NCI-H460 (cell line): ENCODE measurements at regions not wholly inside any gene's neighbourhood (a gene's known extent, or its start where the extent isn't known, plus 50 kb on each side); places are given as distances from the start of the nearest gene placed in this dataset.
A peak's percentile ranks its signal among the peaks of the same experiment; 100 is the strongest.
"Not testable (repeated sequence)": the region's sequence is repeated elsewhere in the genome, so short reads cannot be mapped to it uniquely, and the experiment has no call there.

Experiments
- DNase-seq: peaks from one replicate; pipeline ENCODE4 v3.0.0-alpha.2; 2016; ENCODE audit warnings: low read depth; ENCODE audit errors: extremely low read depth

GRCh38 chr5:157965040-157965678 lies 106.2 kb upstream of the CLINT1 start:
- DNase-seq = no peak

GRCh38 chr5:157963761-157964160 lies 104.8 kb upstream of the CLINT1 start:
- DNase-seq = no peak

DNA sequence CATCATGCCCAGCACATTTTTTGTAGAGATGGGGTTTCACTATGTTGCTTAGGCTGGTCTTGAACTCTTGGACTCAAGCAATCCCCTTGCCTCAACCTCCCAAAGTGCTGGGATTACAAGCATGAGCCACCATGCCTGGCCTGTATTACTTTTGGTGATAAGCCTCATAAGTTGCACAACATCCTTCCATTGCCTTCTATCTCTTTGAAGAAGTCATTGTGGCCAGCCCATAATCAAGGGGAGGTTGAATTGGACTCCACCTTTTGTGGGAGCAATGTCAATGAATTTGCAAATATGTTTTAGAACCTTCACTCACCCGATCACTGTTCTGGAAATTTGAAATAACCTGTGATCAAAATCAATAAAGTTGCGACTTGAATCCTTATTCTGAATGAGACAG lies 104.3 kb upstream of the CLINT1 start:
- no peak for DNase-seq

GRCh38 chr5:157962686-157963085 lies 103.7 kb upstream of the CLINT1 start:
- DNase-seq = not testable (repeated sequence)

DNA sequence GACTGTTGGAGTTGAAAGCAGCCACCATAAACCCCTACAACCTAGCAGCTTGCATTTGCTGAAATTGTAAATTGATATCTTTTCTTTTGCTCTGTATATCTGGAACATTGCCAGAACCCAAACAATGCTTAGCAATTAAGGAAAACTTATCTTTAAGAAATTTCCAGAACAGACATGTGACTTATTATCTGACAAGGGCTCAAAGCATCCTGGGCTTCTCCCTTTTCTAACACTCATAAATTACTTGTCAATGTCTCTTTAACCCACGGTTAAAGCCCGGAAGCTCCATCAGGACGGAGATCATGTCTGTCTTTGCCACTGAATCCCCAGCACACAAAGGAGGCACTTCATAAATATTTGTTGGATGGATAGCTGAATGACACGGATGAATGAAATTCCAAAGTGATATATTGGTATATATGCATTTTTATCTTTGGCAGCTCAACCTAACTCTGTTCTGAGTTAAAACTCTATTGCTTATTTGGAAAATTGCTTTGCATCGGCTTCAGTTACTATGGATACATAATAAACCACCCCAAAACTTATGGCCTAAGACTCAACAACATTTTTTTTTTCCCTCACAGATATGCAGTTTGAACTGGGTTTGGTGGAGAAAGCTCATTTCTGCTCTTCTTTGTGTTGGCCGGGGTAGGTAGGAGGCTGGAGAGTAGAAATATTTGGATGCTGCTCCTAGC lies 103.1 kb upstream of the CLINT1 start:
- DNase-seq = no peak

- no peak for DNase-seq
Measured at GRCh38 chr5:157961176-157961575, 102.2 kb upstream of the CLINT1 start.

GRCh38 chr5:157959370-157959769 lies 100.4 kb upstream of the CLINT1 start:
- DNase-seq = no peak

GRCh38 chr5:157956271-157956885 lies 97.4 kb upstream of the CLINT1 start:
- no peak for DNase-seq

- no peak for DNase-seq
Measured at GRCh38 chr5:157955541-157956172, 96.7 kb upstream of the CLINT1 start.

- DNase-seq = no peak
Measured at GRCh38 chr5:157952374-157952685, 93.4 kb upstream of the CLINT1 start.

DNA sequence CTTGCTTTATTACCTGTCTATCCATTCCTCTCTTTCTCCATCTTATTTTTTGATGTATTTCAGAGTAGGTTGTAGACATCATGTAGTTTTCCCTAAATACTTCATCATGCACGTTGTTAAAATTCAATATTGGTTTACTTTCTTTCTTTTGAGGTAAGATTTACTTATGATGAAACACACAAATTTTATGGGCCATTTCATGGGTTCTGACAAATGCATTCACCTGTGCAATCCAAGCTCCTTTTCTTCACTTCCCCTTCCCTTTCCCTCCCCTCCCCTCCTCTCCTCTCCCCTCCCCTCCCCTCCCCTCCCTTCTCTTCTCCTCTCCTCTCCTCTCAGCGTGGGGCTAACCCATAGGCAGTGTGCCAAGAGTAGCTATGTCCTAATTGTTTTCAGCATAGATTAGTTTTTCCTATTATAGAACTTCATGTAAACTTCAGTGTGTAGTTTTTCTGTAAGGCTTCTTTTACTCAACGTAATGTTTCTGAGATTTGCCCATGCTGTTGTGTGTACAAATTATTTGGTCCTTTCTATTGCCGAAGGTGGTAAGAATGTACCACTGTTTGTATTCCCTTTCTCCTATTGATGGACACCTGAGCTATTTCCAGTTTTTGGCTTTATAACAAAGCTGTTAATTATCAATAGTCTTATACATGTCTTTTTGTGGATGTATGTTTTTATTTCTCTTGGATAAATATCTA lies 92.9 kb upstream of the CLINT1 start:
- DNase-seq = no peak

DNA sequence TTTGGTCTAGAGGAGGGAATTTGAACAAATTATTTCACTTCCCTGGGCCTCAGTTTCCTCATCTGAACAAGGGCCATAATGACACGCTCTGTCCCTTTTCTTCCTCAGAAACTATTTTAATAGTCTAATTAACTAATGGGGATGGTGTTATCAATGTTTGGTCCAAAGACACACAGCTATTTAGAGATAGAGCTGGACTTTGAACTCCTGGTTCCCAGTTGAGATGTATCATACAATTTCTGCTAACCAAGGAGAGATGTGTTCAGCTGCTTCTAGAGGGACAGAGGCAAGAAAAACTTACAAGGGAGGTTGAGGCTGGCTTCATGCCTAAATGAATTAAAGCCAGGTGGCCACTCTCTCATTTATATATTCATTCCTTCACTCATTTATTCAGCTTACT lies 90.6 kb upstream of the CLINT1 start:
- DNase-seq = no peak

DNA sequence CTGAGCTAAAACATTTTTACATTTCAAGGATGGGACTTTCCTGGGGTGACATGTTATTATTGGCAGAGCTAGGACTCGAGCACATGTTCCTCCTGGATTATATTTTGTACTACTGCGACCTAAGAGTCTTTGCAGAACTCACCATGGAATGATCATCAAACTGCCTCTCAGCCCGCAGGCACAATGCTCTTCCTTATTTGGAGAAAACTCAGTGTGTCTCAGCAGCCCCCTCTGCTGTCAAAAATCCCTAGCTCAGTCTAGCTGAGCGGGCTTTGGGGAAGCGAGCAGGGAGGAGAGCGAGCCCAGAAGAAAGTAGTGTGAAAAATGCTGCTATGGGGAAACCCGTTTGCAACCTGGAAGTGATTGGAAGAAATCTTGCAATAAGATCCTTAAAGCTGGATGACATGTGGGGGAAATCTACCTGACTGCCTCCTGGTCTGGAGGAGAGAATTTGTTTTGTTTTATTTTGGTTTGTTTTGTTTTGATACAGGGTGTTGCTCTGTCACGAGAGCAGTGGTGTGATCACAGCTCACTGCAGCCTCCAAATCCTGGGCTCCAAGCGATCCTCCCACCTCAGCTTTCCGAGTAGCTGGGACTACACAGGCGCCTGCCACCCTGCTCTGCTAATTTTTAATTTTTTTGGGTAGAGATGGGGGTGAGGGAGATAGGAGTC lies 89.9 kb upstream of the CLINT1 start:
- DNase-seq = peak; percentile 95

GRCh38 chr5:157947156-157947555 lies 88.2 kb upstream of the CLINT1 start:
- no peak for DNase-seq

DNA sequence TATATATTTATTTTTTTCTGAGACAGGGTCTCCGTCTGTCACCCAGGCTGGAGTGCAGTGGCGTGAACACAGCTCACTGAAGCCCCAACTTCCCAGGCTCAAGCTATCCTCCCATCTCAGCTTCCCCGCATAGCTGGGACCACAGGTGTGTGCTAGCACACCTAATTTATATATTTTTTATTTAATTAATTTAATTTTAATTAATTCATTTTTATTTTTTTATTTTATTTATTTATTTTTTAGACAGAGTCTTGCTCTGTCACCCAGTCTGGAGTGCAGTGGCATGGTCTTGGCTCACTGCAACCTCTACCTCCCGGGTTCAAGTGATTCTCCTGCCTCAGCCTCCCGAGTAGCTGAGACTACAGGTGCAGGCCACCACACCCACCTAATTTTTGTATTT lies 86.9 kb upstream of the CLINT1 start:
- DNase-seq = not testable (repeated sequence)

DNA sequence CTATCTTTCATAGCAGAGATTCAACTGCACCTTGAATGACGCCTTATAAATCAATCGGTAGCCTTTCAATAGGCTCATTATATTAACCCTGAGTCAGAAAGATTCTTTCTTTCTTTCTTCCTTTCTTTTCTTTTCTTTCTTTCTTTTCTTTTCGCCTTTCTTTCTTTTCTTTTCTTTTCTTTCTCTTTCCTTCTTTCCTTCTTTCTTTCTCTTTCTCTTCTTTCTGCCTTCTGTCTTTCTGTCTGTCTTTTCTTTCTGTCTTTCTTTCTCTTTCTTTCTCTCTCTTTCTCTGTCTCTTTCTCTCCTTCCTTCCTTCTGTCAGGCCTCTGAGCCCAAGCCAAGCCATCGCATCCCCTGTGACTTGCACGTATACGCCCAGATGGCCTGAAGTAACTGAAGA lies 86.0 kb upstream of the CLINT1 start:
- DNase-seq = no peak

DNA sequence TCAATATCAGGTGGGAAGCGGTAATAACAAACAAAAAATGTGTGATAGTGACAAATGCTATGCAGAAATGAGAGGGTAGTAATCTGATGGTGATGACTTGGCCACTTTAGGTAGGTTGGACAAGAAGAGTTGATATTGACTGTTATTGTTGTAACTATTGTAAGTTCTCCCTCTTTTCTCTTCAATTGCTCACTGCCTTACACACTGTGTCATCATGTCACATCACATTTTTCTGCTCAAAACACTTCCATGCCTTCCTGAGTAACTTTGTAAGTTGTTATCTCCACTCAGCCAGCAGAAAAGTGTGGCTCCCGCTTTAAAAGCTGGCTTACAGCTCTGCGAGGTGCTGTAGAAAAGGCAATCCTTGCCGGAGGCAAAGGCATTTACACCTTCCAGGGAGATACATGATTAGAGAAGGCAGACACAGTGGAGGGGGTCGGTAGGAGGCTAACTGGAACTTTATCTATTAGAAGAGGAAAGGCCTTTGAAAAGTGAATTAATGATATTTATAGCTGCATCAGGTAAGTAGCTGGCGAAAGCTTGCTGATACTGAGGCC lies 85.2 kb upstream of the CLINT1 start:
- DNase-seq = no peak

DNA sequence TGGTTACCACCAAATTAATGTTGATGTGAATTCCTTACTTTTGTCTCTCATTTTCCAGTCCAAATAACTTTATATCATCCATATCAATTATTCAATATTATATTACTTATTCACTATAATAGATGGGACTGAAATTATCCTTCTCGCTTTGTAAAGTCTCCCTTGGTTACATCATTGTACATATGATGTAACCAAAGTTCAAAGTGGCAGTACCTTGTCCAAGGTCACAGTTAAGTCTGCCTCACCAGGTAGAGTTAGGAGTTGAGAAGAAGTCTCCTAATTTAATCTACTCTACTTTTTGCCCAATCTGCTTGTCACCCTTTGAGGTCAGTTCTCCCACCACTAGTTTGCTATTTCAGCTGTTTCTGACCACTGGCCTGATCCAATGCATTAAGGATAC lies 83.7 kb upstream of the CLINT1 start:
- no peak for DNase-seq

GRCh38 chr5:157941616-157942015 lies 82.7 kb upstream of the CLINT1 start:
- no peak for DNase-seq

DNA sequence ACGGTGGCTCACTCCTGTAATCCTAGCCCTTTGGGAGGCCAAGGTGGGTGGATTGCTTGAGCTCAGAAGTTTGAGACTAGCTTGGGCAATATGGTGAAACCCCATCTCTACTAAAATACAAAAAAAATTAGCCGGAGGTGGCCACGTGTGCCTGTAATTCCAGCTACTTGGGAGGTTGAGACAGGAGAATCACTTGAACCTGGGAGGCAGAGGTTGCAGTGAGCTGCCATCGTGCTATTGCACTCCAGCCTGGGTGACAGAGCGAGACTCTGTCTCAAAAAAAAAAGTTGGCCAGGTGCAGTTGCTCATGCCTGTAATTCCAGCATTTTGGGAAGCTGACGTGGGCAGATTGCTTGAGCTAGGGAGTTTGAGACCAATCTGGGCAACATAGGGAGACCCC lies 79.2 kb upstream of the CLINT1 start:
- not testable (repeated sequence) for DNase-seq
